ENCODE measurements at regions not wholly inside any gene's neighbourhood (a gene's known extent, or its start where the extent isn't known, plus 50 kb on each side); places are given as distances from the start of the nearest gene placed in this dataset.

DNA sequence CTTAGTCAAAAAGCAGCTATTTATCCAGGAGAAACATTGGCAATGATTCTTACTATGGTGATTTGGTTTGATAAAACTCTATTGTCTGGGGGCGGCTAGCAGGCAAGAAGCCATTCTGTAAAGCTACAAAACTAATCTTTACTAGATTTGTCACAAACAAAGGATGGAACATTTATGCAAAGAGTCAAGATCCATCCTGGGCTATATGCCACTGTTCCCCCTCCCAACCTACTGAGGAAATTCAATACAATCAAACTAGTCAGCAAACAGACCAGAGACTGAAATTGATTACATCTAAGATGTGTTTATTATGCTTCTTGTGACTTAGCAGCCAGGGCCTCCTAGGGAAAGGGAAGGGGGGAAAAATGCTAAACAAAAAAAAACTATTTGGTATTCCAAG is 397.6 kb downstream of the GPAM start:
- TF ChIP-seq ZNF792 (tag by site-specific recombination; IDR thresholded peaks at IDR 0.05), result no peak
- TF ChIP-seq, protein P1, sequence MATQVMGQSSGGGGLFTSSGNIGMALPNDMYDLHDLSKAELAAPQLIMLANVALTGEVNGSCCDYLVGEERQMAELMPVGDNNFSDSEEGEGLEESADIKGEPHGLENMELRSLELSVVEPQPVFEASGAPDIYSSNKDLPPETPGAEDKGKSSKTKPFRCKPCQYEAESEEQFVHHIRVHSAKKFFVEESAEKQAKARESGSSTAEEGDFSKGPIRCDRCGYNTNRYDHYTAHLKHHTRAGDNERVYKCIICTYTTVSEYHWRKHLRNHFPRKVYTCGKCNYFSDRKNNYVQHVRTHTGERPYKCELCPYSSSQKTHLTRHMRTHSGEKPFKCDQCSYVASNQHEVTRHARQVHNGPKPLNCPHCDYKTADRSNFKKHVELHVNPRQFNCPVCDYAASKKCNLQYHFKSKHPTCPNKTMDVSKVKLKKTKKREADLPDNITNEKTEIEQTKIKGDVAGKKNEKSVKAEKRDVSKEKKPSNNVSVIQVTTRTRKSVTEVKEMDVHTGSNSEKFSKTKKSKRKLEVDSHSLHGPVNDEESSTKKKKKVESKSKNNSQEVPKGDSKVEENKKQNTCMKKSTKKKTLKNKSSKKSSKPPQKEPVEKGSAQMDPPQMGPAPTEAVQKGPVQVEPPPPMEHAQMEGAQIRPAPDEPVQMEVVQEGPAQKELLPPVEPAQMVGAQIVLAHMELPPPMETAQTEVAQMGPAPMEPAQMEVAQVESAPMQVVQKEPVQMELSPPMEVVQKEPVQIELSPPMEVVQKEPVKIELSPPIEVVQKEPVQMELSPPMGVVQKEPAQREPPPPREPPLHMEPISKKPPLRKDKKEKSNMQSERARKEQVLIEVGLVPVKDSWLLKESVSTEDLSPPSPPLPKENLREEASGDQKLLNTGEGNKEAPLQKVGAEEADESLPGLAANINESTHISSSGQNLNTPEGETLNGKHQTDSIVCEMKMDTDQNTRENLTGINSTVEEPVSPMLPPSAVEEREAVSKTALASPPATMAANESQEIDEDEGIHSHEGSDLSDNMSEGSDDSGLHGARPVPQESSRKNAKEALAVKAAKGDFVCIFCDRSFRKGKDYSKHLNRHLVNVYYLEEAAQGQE (tag by site-specific recombination; IDR thresholded peaks at IDR 0.05), result no peak
- TF ChIP-seq, protein P2, sequence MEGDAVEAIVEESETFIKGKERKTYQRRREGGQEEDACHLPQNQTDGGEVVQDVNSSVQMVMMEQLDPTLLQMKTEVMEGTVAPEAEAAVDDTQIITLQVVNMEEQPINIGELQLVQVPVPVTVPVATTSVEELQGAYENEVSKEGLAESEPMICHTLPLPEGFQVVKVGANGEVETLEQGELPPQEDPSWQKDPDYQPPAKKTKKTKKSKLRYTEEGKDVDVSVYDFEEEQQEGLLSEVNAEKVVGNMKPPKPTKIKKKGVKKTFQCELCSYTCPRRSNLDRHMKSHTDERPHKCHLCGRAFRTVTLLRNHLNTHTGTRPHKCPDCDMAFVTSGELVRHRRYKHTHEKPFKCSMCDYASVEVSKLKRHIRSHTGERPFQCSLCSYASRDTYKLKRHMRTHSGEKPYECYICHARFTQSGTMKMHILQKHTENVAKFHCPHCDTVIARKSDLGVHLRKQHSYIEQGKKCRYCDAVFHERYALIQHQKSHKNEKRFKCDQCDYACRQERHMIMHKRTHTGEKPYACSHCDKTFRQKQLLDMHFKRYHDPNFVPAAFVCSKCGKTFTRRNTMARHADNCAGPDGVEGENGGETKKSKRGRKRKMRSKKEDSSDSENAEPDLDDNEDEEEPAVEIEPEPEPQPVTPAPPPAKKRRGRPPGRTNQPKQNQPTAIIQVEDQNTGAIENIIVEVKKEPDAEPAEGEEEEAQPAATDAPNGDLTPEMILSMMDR (tag by site-specific recombination; IDR thresholded peaks at IDR 0.05), result no peak
- TF ChIP-seq, protein P3, sequence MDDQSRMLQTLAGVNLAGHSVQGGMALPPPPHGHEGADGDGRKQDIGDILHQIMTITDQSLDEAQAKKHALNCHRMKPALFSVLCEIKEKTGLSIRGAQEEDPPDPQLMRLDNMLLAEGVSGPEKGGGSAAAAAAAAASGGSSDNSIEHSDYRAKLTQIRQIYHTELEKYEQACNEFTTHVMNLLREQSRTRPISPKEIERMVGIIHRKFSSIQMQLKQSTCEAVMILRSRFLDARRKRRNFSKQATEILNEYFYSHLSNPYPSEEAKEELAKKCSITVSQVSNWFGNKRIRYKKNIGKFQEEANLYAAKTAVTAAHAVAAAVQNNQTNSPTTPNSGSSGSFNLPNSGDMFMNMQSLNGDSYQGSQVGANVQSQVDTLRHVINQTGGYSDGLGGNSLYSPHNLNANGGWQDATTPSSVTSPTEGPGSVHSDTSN (CRISPR knock-in tag; IDR thresholded peaks at IDR 0.05), result no peak
- no peak for TF ChIP-seq ZNF561 (tag by site-specific recombination; IDR thresholded peaks at IDR 0.05; ENCODE audit: borderline replicate concordance)
- TF ChIP-seq, protein P4, sequence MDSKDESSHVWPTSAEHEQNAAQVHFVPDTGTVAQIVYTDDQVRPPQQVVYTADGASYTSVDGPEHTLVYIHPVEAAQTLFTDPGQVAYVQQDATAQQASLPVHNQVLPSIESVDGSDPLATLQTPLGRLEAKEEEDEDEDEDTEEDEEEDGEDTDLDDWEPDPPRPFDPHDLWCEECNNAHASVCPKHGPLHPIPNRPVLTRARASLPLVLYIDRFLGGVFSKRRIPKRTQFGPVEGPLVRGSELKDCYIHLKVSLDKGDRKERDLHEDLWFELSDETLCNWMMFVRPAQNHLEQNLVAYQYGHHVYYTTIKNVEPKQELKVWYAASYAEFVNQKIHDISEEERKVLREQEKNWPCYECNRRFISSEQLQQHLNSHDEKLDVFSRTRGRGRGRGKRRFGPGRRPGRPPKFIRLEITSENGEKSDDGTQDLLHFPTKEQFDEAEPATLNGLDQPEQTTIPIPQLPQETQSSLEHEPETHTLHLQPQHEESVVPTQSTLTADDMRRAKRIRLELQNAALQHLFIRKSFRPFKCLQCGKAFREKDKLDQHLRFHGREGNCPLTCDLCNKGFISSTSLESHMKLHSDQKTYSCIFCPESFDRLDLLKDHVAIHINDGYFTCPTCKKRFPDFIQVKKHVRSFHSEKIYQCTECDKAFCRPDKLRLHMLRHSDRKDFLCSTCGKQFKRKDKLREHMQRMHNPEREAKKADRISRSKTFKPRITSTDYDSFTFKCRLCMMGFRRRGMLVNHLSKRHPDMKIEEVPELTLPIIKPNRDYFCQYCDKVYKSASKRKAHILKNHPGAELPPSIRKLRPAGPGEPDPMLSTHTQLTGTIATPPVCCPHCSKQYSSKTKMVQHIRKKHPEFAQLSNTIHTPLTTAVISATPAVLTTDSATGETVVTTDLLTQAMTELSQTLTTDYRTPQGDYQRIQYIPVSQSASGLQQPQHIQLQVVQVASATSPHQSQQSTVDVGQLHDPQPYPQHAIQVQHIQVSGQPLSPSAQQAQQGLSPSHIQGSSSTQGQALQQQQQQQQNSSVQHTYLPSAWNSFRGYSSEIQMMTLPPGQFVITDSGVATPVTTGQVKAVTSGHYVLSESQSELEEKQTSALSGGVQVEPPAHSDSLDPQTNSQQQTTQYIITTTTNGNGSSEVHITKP (tag by site-specific recombination; IDR thresholded peaks at IDR 0.05), result no peak
- TF ChIP-seq ZNF639 (tag by site-specific recombination; IDR thresholded peaks at IDR 0.05), result no peak
- TF ChIP-seq REPIN1 (tag by site-specific recombination; IDR thresholded peaks at IDR 0.05; ENCODE audit: low read depth), result no peak
- TF ChIP-seq ZNF580 (tag by site-specific recombination; IDR thresholded peaks at IDR 0.05), result no peak

All from HEK293 (cell line).